ENCODE measurements at regions not wholly inside any gene's neighbourhood (a gene's known extent, or its start where the extent isn't known, plus 50 kb on each side); places are given as distances from the start of the nearest gene placed in this dataset.

GRCh38 chr11:11769362-11769761 is 72.4 kb upstream of the USP47 start:
- ATAC-seq (no peak), DNase-seq (no peak)
- no peak overlapping the region for H3K4me3 Mint-ChIP-seq
- H3K27me3 Mint-ChIP-seq, result peaks cover 20% of the 10 kb centered on the region
- no peak overlapping the region for H3K27ac Mint-ChIP-seq
- no peaks in the 10 kb centered on the region for H3K4me1 Mint-ChIP-seq
- H3K9me3 Mint-ChIP-seq, result no peaks in the 10 kb centered on the region

GRCh38 chr11:11764423-11764803 is 77.4 kb upstream of the USP47 start:
- ATAC-seq (no peak), DNase-seq (no peak)
- no peaks in the 10 kb centered on the region for H3K4me1 Mint-ChIP-seq
- H3K9me3 Mint-ChIP-seq, result no peaks in the 10 kb centered on the region
- H3K4me3 Mint-ChIP-seq, result no peak overlapping the region
- no peak overlapping the region for H3K27ac Mint-ChIP-seq
- H3K27me3 Mint-ChIP-seq, result peaks cover 50% of the 10 kb centered on the region

- no peak for ATAC-seq
- no peak for DNase-seq
- Mint-ChIP-seq H3K27me3 (peaks cover 54% of the 10 kb centered on the region), H3K4me1 (no peaks in the 10 kb centered on the region), H3K27ac (no peak overlapping the region), H3K4me3 (no peak overlapping the region), H3K9me3 (no peaks in the 10 kb centered on the region)
Observed at GRCh38 chr11:11763796-11764422, 77.9 kb upstream of the USP47 start.

- no peak overlapping the region for H3K4me3 Mint-ChIP-seq
- no peaks in the 10 kb centered on the region for H3K9me3 Mint-ChIP-seq
- ATAC-seq (no peak), DNase-seq (no peak)
- H3K27me3 Mint-ChIP-seq, result peaks cover 45% of the 10 kb centered on the region
- H3K27ac Mint-ChIP-seq, result no peak overlapping the region
- no peaks in the 10 kb centered on the region for H3K4me1 Mint-ChIP-seq
Observed at GRCh38 chr11:11760838-11761237, 80.9 kb upstream of the USP47 start.

- DNase-seq, result no peak
- H3K4me3 Mint-ChIP-seq, result no peak overlapping the region
- H3K9me3 Mint-ChIP-seq, result no peaks in the 10 kb centered on the region
- peaks cover 49% of the 10 kb centered on the region for H3K27me3 Mint-ChIP-seq
- ATAC-seq, result no peak
- H3K4me1 Mint-ChIP-seq, result no peaks in the 10 kb centered on the region
- H3K27ac Mint-ChIP-seq, result no peak overlapping the region
Observed at GRCh38 chr11:11758603-11759196, 83.1 kb upstream of the USP47 start.

- no peak overlapping the region for H3K27ac Mint-ChIP-seq
- DNase-seq (no peak), ATAC-seq (no peak)
- H3K4me3 Mint-ChIP-seq, result no peak overlapping the region
- peaks cover 53% of the 10 kb centered on the region for H3K27me3 Mint-ChIP-seq
- H3K9me3 Mint-ChIP-seq, result no peaks in the 10 kb centered on the region
- H3K4me1 Mint-ChIP-seq, result no peaks in the 10 kb centered on the region
Observed at GRCh38 chr11:11757909-11758308, 83.9 kb upstream of the USP47 start.

- no peak for ATAC-seq
- H3K9me3 Mint-ChIP-seq, result no peaks in the 10 kb centered on the region
- H3K27ac Mint-ChIP-seq, result no peak overlapping the region
- peaks cover 46% of the 10 kb centered on the region for H3K27me3 Mint-ChIP-seq
- DNase-seq, result no peak
- H3K4me1 Mint-ChIP-seq, result no peaks in the 10 kb centered on the region
- H3K4me3 Mint-ChIP-seq, result no peak overlapping the region
Observed at GRCh38 chr11:11756718-11757117, 85.1 kb upstream of the USP47 start.

- Mint-ChIP-seq H3K27ac (no peak overlapping the region), H3K9me3 (no peaks in the 10 kb centered on the region), H3K4me3 (no peak overlapping the region), H3K27me3 (peaks cover 39% of the 10 kb centered on the region), H3K4me1 (no peaks in the 10 kb centered on the region)
- DNase-seq (no peak), ATAC-seq (no peak)
Observed at GRCh38 chr11:11755871-11756270, 85.9 kb upstream of the USP47 start.

DNA sequence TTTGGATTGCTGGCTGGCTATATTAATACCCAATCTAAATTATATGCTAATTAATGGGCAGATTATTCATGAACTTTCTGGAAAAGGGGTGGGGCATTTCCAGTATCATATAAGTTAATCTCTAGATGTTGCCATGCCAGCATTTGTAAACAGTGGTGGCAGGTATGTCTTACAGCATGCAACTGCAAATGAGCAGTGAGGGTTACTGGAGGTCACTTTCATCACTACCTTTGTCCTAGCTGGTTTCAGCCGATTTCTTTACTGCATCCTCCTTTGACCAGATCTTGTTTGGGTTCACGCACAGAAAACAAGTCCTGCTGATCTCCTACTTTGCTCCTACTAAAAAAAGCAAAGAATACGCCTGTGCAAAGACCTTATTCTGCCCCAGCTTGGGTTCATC is 89.1 kb upstream of the USP47 start:
- DNase-seq (no peak), ATAC-seq (no peak)
- H3K4me1 Mint-ChIP-seq, result no peaks in the 10 kb centered on the region
- H3K27ac Mint-ChIP-seq, result no peak overlapping the region
- peaks cover 29% of the 10 kb centered on the region for H3K27me3 Mint-ChIP-seq
- H3K4me3 Mint-ChIP-seq, result no peak overlapping the region
- no peaks in the 10 kb centered on the region for H3K9me3 Mint-ChIP-seq

DNA sequence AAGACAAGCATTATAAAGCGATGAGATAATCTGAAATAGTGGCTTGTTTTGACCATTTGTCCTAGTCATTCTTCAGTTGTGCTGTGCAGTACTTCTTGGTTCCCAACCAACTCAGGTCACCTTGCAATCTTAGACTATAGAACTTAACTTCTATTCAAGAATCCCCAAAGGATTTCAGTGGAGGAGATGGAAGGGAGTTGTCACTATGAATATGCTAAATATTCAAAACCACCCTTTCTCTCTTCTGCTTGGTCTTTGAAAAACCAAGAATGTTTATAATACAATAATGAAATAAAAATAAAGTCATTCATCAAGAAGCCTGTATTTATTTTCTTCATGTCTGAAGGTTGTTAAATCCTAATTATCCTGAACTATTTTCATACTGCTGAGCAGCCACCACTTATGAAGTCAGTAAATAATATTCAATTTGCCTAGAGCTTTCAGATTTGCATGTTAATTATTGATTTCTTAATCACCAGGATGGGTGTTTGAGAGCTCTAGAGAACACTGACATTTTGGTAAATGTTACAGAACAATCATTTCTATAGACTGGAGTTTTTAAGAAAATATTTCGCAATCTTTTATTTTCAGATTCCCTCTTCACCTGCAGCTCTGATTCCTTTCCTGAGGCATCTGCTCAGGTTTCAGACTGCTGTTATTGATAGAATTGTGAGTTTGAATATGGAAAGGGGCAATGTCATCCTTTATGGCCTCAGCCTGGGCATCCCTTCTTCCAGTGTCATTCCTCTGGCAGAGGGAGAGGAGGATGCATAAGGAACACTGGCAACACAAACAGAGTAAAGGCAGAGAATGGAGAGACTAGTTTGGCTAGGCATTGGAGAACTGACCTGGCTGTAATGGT is 91.5 kb upstream of the USP47 start:
- DNase-seq, result no peak
- Mint-ChIP-seq H3K4me1 (no peaks in the 10 kb centered on the region), H3K9me3 (no peaks in the 10 kb centered on the region), H3K27ac (no peak overlapping the region), H3K4me3 (no peak overlapping the region), H3K27me3 (peaks cover 44% of the 10 kb centered on the region)
- no peak for ATAC-seq

- H3K4me3 Mint-ChIP-seq, result no peak overlapping the region
- no peak for ATAC-seq
- peaks cover 34% of the 10 kb centered on the region for H3K27me3 Mint-ChIP-seq
- H3K4me1 Mint-ChIP-seq, result no peaks in the 10 kb centered on the region
- no peak overlapping the region for H3K27ac Mint-ChIP-seq
- H3K9me3 Mint-ChIP-seq, result no peaks in the 10 kb centered on the region
- no peak for DNase-seq
Observed at GRCh38 chr11:11748706-11749365, 92.9 kb upstream of the USP47 start.

DNA sequence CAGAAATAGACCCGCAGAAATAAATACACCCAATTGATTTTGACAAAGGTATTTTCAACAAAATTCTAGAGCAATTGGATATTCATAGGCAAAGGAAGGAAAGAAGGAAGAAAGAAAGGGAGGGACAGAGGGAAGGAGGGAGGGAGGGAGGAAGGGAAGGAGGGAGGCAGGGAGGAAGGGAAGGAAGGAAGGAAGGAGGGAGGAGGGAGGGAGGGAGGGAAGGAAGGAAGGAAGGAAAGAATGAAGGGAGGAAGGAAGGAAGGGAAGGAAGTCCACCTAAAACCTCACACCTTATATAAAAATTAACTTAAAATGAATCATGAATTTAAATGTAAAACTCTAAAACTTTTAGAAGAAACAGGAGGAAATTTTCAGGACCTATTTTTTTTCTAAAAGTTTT is 94.2 kb upstream of the USP47 start:
- no peak overlapping the region for H3K4me3 Mint-ChIP-seq
- DNase-seq (no peak), ATAC-seq (no peak)
- H3K4me1 Mint-ChIP-seq, result no peaks in the 10 kb centered on the region
- H3K9me3 Mint-ChIP-seq, result no peaks in the 10 kb centered on the region
- H3K27ac Mint-ChIP-seq, result no peak overlapping the region
- H3K27me3 Mint-ChIP-seq, result peaks cover 23% of the 10 kb centered on the region

- Mint-ChIP-seq H3K27me3 (peaks cover 23% of the 10 kb centered on the region), H3K9me3 (no peaks in the 10 kb centered on the region), H3K4me1 (no peaks in the 10 kb centered on the region), H3K4me3 (no peak overlapping the region), H3K27ac (no peak overlapping the region)
- ATAC-seq (no peak), DNase-seq (no peak)
Observed at GRCh38 chr11:11746449-11746848, 95.3 kb upstream of the USP47 start.

DNA sequence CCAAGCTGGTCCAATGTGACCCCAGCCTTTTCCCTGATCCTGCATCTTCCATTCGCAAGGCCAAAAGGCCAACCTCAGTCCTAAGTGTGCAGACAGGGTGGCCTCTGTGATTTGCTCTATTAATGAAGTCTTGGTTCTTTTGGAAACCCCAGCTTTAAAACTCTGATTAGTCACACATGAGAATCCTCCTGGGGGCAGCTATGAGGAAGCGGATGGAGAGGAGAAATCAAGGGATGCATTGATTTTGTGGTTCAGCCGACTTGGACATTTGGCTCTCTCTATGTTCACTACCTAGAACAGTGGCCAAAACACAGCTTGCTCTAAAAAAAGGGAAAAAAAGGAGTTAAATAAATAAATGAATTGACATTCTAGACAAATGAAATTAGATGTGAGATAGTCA is 98.6 kb upstream of the USP47 start:
- Mint-ChIP-seq H3K27me3 (peaks cover 16% of the 10 kb centered on the region), H3K4me1 (no peaks in the 10 kb centered on the region), H3K9me3 (no peaks in the 10 kb centered on the region), H3K27ac (no peak overlapping the region), H3K4me3 (no peak overlapping the region)
- ATAC-seq (no peak), DNase-seq (no peak)

- DNase-seq (no peak), ATAC-seq (no peak)
- Mint-ChIP-seq H3K27me3 (peaks cover 14% of the 10 kb centered on the region), H3K9me3 (no peaks in the 10 kb centered on the region), H3K4me1 (no peaks in the 10 kb centered on the region), H3K27ac (peak overlapping the region in 1 of 2 donors; percentile 79), H3K4me3 (no peak overlapping the region)
Observed at GRCh38 chr11:11742486-11742885, 99.3 kb upstream of the USP47 start.

DNA sequence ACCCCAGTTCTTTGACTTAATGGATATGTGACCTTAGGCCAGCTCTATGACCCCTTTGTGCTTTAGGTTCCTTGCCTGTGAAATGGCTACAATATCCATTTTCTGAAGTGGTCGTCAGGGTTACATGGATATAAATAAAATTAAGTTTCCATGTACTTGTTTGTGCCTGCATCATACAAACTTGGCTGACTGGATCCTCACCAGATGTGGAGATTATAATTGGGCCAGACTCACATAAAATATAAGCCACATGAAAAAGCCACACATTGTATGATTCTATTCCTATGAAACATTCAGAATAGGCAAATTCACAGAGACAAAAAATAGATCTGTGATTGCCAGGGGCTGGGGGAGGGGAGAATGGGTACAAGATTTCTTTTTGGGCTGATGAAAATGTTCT is 100.9 kb upstream of the USP47 start:
- Mint-ChIP-seq H3K4me3 (no peak overlapping the region), H3K4me1 (no peaks in the 10 kb centered on the region), H3K27ac (no peak overlapping the region), H3K27me3 (peaks cover 7% of the 10 kb centered on the region), H3K9me3 (no peaks in the 10 kb centered on the region)
- DNase-seq (no peak), ATAC-seq (no peak)
